ENCODE measurements at regions not wholly inside any gene's neighbourhood (a gene's known extent, or its start where the extent isn't known, plus 50 kb on each side); places are given as distances from the start of the nearest gene placed in this dataset.

- Mint-ChIP-seq H3K27ac (ENCODE audit: unreplicated experiment) (no peak overlapping the region), H3K27me3 (ENCODE audit: insufficient read depth, unreplicated experiment) (no peaks in the 10 kb centered on the region), H3K4me1 (ENCODE audit: low read depth, unreplicated experiment) (peaks cover 16% of the 10 kb centered on the region), H3K4me3 (ENCODE audit: unreplicated experiment) (no peak overlapping the region), H3K9me3 (ENCODE audit: unreplicated experiment) (no peaks in the 10 kb centered on the region), H3K36me3 (ENCODE audit: insufficient read depth, unreplicated experiment) (no peaks in the 10 kb centered on the region)
- BruUV-seq (replicated peaks), result no TSS peak
- no peaks in the 10 kb centered on the region for H3K9me3 ChIP-seq
- CTCF ChIA-PET, result no interaction called here
- DNase-seq, result peak; percentile 38 to 47
- POLR2A ChIA-PET, result no interaction called here
- no peaks in the 10 kb centered on the region for H3K27me3 ChIP-seq (replicated peaks; ENCODE audit: control insufficient read depth, insufficient read depth, low read length)
- H3K4me1 ChIP-seq, result peaks cover 10% of the 10 kb centered on the region
- TF ChIP-seq CTCF (IDR thresholded peaks at IDR 0.05; ENCODE audit: insufficient read depth in 1 of 2, low read depth in 1 of 2, low read length in 1 of 2, severe bottlenecking in 1 of 2, unreplicated experiment in 1 of 2), result no peak
- no peak overlapping the region for H3K4me3 ChIP-seq (ENCODE audit: low read depth, low read length)
- intact Hi-C loops (cut with micrococcal nuclease; ENCODE audit: unreplicated experiment), result no loop called here
- no peaks in the 10 kb centered on the region for H3K36me3 ChIP-seq (ENCODE audit: control insufficient read depth, insufficient read depth, low read length)
Observed at GRCh38 chr10:29761916-29762315, 127.1 kb upstream of the SVIL start.

GRCh38 chr10:29760138-29760900 is 125.5 kb upstream of the SVIL start:
- intact Hi-C loops (cut with micrococcal nuclease; ENCODE audit: unreplicated experiment), result no loop called here
- no peak for TF ChIP-seq CTCF (IDR thresholded peaks at IDR 0.05; ENCODE audit: insufficient read depth in 1 of 2, low read depth in 1 of 2, low read length in 1 of 2, severe bottlenecking in 1 of 2, unreplicated experiment in 1 of 2)
- H3K27me3 ChIP-seq (replicated peaks; ENCODE audit: control insufficient read depth, insufficient read depth, low read length), result no peaks in the 10 kb centered on the region
- BruUV-seq (replicated peaks), result no TSS peak
- H3K36me3 ChIP-seq (ENCODE audit: control insufficient read depth, insufficient read depth, low read length), result no peaks in the 10 kb centered on the region
- no peaks in the 10 kb centered on the region for H3K36me3 Mint-ChIP-seq (ENCODE audit: insufficient read depth, unreplicated experiment)
- no peak overlapping the region for H3K27ac Mint-ChIP-seq (ENCODE audit: unreplicated experiment)
- ChIA-PET POLR2A (no interaction called here), CTCF (interaction anchor here (0.6 kb wide), 1 partner anchor 55 kb away, joined by 3 read pairs; no protein-coding TSS in a partner anchor)
- H3K9me3 Mint-ChIP-seq (ENCODE audit: unreplicated experiment), result no peaks in the 10 kb centered on the region
- no peak for DNase-seq
- H3K4me1 Mint-ChIP-seq (ENCODE audit: low read depth, unreplicated experiment), result peaks cover 12% of the 10 kb centered on the region
- H3K4me1 ChIP-seq, result peaks cover 6% of the 10 kb centered on the region; the same call in 1 of the 2 replicates
- no peaks in the 10 kb centered on the region for H3K9me3 ChIP-seq
- H3K4me3 Mint-ChIP-seq (ENCODE audit: unreplicated experiment), result no peak overlapping the region
- no peaks in the 10 kb centered on the region for H3K27me3 Mint-ChIP-seq (ENCODE audit: insufficient read depth, unreplicated experiment)
- no peak overlapping the region for H3K4me3 ChIP-seq (ENCODE audit: low read depth, low read length)

GRCh38 chr10:29757551-29758297 is 123.0 kb upstream of the SVIL start:
- Histone ChIP-seq H3K4me3 (ENCODE audit: low read depth, low read length) (no peak overlapping the region), H3K4me1 (peaks cover 6% of the 10 kb centered on the region; the same call in 1 of the 2 replicates), H3K9me3 (no peaks in the 10 kb centered on the region), H3K36me3 (ENCODE audit: control insufficient read depth, insufficient read depth, low read length) (no peaks in the 10 kb centered on the region), H3K27me3 (replicated peaks; ENCODE audit: control insufficient read depth, insufficient read depth, low read length) (no peaks in the 10 kb centered on the region)
- ChIA-PET POLR2A (no interaction called here), CTCF (interaction anchor here (0.6 kb wide), 1 partner anchor 267 kb away, joined by 3 read pairs; no protein-coding TSS in a partner anchor)
- Mint-ChIP-seq H3K4me1 (ENCODE audit: low read depth, unreplicated experiment) (peaks cover 12% of the 10 kb centered on the region), H3K4me3 (ENCODE audit: unreplicated experiment) (no peak overlapping the region), H3K27me3 (ENCODE audit: insufficient read depth, unreplicated experiment) (no peaks in the 10 kb centered on the region), H3K36me3 (ENCODE audit: insufficient read depth, unreplicated experiment) (no peaks in the 10 kb centered on the region), H3K9me3 (ENCODE audit: unreplicated experiment) (no peaks in the 10 kb centered on the region), H3K27ac (ENCODE audit: unreplicated experiment) (no peak overlapping the region)
- DNase-seq, result no peak
- no peak for TF ChIP-seq CTCF (IDR thresholded peaks at IDR 0.05; ENCODE audit: insufficient read depth in 1 of 2, low read depth in 1 of 2, low read length in 1 of 2, severe bottlenecking in 1 of 2, unreplicated experiment in 1 of 2)
- BruUV-seq (replicated peaks), result no TSS peak
- intact Hi-C loops (cut with micrococcal nuclease; ENCODE audit: unreplicated experiment), result no loop called here

Data from Caco-2 (cell line).